ENCODE measurements at regions not wholly inside any gene's neighbourhood (a gene's known extent, or its start where the extent isn't known, plus 50 kb on each side); places are given as distances from the start of the nearest gene placed in this dataset.

DNA sequence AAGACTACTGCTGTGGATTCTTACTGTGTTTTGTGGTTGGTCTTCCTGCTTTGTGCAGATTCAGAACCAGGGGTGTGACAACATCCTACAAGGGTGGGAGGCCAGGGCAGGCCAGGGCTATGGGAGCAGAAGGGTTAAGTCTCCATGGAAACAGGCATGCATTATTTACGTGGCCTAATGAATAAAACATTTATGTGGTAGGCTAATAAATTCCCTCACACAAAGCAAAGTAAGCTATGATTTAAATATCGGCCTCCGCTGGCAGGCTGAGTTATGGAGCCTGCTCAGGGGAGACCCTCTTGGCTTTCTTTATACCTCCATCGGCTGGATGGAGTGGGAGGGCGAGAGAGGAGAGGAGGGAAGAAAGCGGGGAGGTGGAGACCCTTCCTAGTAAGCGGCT, 230.3 kb upstream of the MVB12B start:
- Histone ChIP-seq H3K27me3 (no peaks in the 10 kb centered on the region), H3K9me3 (no peaks in the 10 kb centered on the region), H3K4me3 (no peak overlapping the region), H3K4me1 (no peaks in the 10 kb centered on the region), H3K36me3 (no peaks in the 10 kb centered on the region), H3K27ac (no peak overlapping the region)
- no peak for TF ChIP-seq CTCF (IDR thresholded peaks at IDR 0.05)
- no peak for DNase-seq (ENCODE audit: low spot score)

GRCh38 chr9:126097679-126098078, 228.9 kb upstream of the MVB12B start:
- TF ChIP-seq CTCF (IDR thresholded peaks at IDR 0.05): no peak
- no peaks in the 10 kb centered on the region for H3K4me1 ChIP-seq
- H3K4me3 ChIP-seq: no peak overlapping the region
- no peak for DNase-seq (ENCODE audit: low spot score)
- H3K27me3 ChIP-seq: no peaks in the 10 kb centered on the region
- no peaks in the 10 kb centered on the region for H3K36me3 ChIP-seq
- no peak overlapping the region for H3K27ac ChIP-seq
- no peaks in the 10 kb centered on the region for H3K9me3 ChIP-seq

DNA sequence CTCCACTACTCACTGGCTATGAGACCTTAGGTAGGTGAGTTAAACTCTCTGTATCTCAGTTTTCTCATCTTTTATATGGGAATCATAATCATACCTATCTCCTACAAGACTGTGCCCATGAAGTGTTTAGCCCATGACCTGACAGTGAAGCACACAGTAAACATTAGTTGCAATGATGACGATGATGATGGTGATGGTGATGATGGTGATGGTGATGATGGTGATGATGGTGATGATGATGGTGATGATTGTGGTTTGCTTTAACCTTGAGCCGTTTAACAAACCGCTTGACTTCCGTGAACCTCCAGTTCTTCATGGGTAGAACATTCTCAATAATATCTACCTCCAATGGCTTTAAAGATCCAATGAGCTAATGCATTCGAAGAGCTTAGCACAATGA, 220.2 kb upstream of the MVB12B start:
- no peaks in the 10 kb centered on the region for H3K9me3 ChIP-seq
- no peaks in the 10 kb centered on the region for H3K36me3 ChIP-seq
- H3K27ac ChIP-seq: no peak overlapping the region
- no peak for TF ChIP-seq CTCF (IDR thresholded peaks at IDR 0.05)
- H3K4me3 ChIP-seq: no peak overlapping the region
- no peaks in the 10 kb centered on the region for H3K27me3 ChIP-seq
- no peaks in the 10 kb centered on the region for H3K4me1 ChIP-seq
- no peak for DNase-seq (ENCODE audit: low spot score)

DNA sequence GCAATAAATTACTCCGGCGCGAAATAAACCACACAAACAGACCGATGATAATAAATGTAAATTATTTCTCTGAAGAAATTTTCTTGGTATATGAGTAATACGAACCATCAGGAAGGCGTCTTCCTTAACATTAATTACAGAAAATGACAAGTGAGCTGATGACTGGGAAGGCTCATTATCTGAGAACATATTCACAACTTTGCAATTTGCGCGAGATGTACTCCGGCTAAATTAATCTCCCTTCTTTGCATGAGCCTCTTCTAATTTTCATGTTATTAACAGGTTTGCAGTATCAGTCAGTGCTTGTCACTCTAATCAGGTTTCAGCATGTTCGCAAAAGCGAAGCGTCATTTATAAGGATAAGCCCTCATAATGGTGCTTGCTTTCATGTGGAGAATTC, 218.9 kb upstream of the MVB12B start:
- no peaks in the 10 kb centered on the region for H3K27me3 ChIP-seq
- H3K36me3 ChIP-seq: no peaks in the 10 kb centered on the region
- TF ChIP-seq CTCF (IDR thresholded peaks at IDR 0.05): no peak
- H3K27ac ChIP-seq: no peak overlapping the region
- H3K9me3 ChIP-seq: no peaks in the 10 kb centered on the region
- DNase-seq (ENCODE audit: low spot score): no peak
- no peak overlapping the region for H3K4me3 ChIP-seq
- no peaks in the 10 kb centered on the region for H3K4me1 ChIP-seq

GRCh38 chr9:126108240-126108639, 218.4 kb upstream of the MVB12B start:
- H3K27me3 ChIP-seq: no peaks in the 10 kb centered on the region
- H3K9me3 ChIP-seq: no peaks in the 10 kb centered on the region
- no peak for TF ChIP-seq CTCF (IDR thresholded peaks at IDR 0.05)
- H3K4me3 ChIP-seq: no peak overlapping the region
- H3K36me3 ChIP-seq: no peaks in the 10 kb centered on the region
- no peaks in the 10 kb centered on the region for H3K4me1 ChIP-seq
- H3K27ac ChIP-seq: no peak overlapping the region
- DNase-seq (ENCODE audit: low spot score): no peak

- no peaks in the 10 kb centered on the region for H3K27me3 ChIP-seq
- H3K4me1 ChIP-seq: no peaks in the 10 kb centered on the region
- no peaks in the 10 kb centered on the region for H3K9me3 ChIP-seq
- H3K36me3 ChIP-seq: no peaks in the 10 kb centered on the region
- no peak for DNase-seq (ENCODE audit: low spot score)
- H3K27ac ChIP-seq: no peak overlapping the region
- no peak overlapping the region for H3K4me3 ChIP-seq
- no peak for TF ChIP-seq CTCF (IDR thresholded peaks at IDR 0.05)
Measured at GRCh38 chr9:126109575-126109974, 217.1 kb upstream of the MVB12B start.

Data from right atrium auricular region (tissue), 2 donors.